Testis (tissue), 2 donors: ENCODE measurements at regions not wholly inside any gene's neighbourhood (a gene's known extent, or its start where the extent isn't known, plus 50 kb on each side); places are given as distances from the start of the nearest gene placed in this dataset.

ENCODE experiments used
- DNase-seq: peaks from one replicate; pipeline ENCODE4 v3.0.0-alpha.2; 2019
- H3K27ac ChIP-seq, 2 donors: fragments of 200-600 bp; sonication (generic); one replicate each; pipeline ENCODE4 v1.5.1; 2019
- H3K27me3 ChIP-seq: fragments of 200-600 bp; sonication (generic); one replicate; pipeline ENCODE4 v1.5.1; 2019
- H3K36me3 ChIP-seq: fragments of 200-600 bp; sonication (generic); one replicate; pipeline ENCODE4 v1.5.1; 2017; ENCODE audit warnings: low read depth; ENCODE audit errors: missing control alignments
- H3K4me1 ChIP-seq: fragments of 200-600 bp; sonication (generic); one replicate; pipeline ENCODE4 v1.5.1; 2019
- H3K4me3 ChIP-seq, 2 donors: fragments of 200-600 bp; sonication (generic); one replicate each; pipeline ENCODE4 v1.5.1; 2017 to 2019
- H3K9me3 ChIP-seq: fragments of 200-600 bp; sonication (generic); one replicate; pipeline ENCODE4 v1.5.1; 2017
- CTCF ChIP-seq, 3 experiments: fragments of 450-650 bp in 2 of 3; fragments of 200-600 bp in 1 of 3; sonication (generic) in 1 of 3; IDR thresholded peaks; one replicate each; pipeline ENCODE4 v1.5.1; 2016 to 2019; ENCODE audit warnings: antibody characterized with exemption in 3 of 3, mild to moderate bottlenecking in 2 of 3, moderate library complexity in 1 of 3
- POLR2A ChIP-seq: fragments of 450-650 bp; IDR thresholded peaks from one replicate; pipeline ENCODE4 v1.6.1; 2017; ENCODE audit warnings: antibody characterized with exemption, mild to moderate bottlenecking, moderate library complexity
- WGBS, 2 donors: methylation state at CpG; one replicate each; pipeline ENCODE4 v1.1.5; 2018; 5-methylcytosine and 5-hydroxymethylcytosine counted together
- intact Hi-C: fragments of 100-400 bp; cut with DNase I; formaldehyde crosslinking; loops from one replicate; pipeline ENCODE4 v1.15.1; 2023; ENCODE audit warnings: low total_unique reads

- DNase-seq, result no peak
- Histone ChIP-seq H3K9me3 (no peaks in the 10 kb centered on the region), H3K4me1 (no peaks in the 10 kb centered on the region), H3K4me3 (no peak overlapping the region), H3K36me3 (no peaks in the 10 kb centered on the region), H3K27ac (no peak overlapping the region), H3K27me3 (no peaks in the 10 kb centered on the region)
- TF ChIP-seq CTCF (IDR thresholded peaks at IDR 0.05), result no peak
- no peak for TF ChIP-seq POLR2A
- 85 to 87% methylated on average over 10 of the region's 10 CpGs for WGBS, 2 donors
- intact Hi-C loops, result no loop called here
These were observed 126.3 kb upstream of the CELF2 start for GRCh38 chr10:10891124-10892082.

GRCh38 chr10:10892290-10892875 lies 125.3 kb upstream of the CELF2 start:
- no peak overlapping the region for H3K27ac ChIP-seq
- H3K4me1 ChIP-seq, result no peaks in the 10 kb centered on the region
- no peaks in the 10 kb centered on the region for H3K27me3 ChIP-seq
- H3K9me3 ChIP-seq, result no peaks in the 10 kb centered on the region
- no peak overlapping the region for H3K4me3 ChIP-seq
- intact Hi-C loops, result no loop called here
- TF ChIP-seq POLR2A (no peak), CTCF (IDR thresholded peaks at IDR 0.05) (no peak)
- H3K36me3 ChIP-seq, result no peaks in the 10 kb centered on the region
- no peak for DNase-seq
- 33 to 52% methylated on average over 3 of the region's 3 CpGs for WGBS, 2 donors

GRCh38 chr10:10897400-10897799 lies 120.3 kb upstream of the CELF2 start:
- intact Hi-C loops, result no loop called here
- WGBS, 2 donors, result 90 to 98% methylated on average over 3 of the region's 3 CpGs

GRCh38 chr10:10901906-10902305 lies 115.8 kb upstream of the CELF2 start:
- Histone ChIP-seq H3K36me3 (no peaks in the 10 kb centered on the region), H3K27me3 (no peaks in the 10 kb centered on the region), H3K4me3 (no peak overlapping the region), H3K27ac (no peak overlapping the region), H3K4me1 (no peaks in the 10 kb centered on the region), H3K9me3 (no peaks in the 10 kb centered on the region)
- 89 to 94% methylated on average over 3 of the region's 3 CpGs for WGBS, 2 donors
- intact Hi-C loops, result no loop called here
- no peak for TF ChIP-seq CTCF (IDR thresholded peaks at IDR 0.05)
- no peak for TF ChIP-seq POLR2A
- no peak for DNase-seq

More at GRCh38 chr10:10897400-10897799, 120.3 kb upstream of the CELF2 start:
- Histone ChIP-seq H3K4me1 (no peaks in the 10 kb centered on the region), H3K27ac (no peak overlapping the region), H3K9me3 (no peaks in the 10 kb centered on the region), H3K4me3 (no peak overlapping the region), H3K36me3 (no peaks in the 10 kb centered on the region), H3K27me3 (no peaks in the 10 kb centered on the region)
- TF ChIP-seq POLR2A (no peak), CTCF (IDR thresholded peaks at IDR 0.05) (no peak)
- no peak for DNase-seq
